Gastroesophageal sphincter (tissue), 4 donors: ENCODE measurements at regions not wholly inside any gene's neighbourhood (a gene's known extent, or its start where the extent isn't known, plus 50 kb on each side); places are given as distances from the start of the nearest gene placed in this dataset.

Source experiments
- ATAC-seq: fragments of 150-250 bp; one replicate; pipeline ENCODE4 v1.9.1; 2016; ENCODE audit warnings: mild to moderate bottlenecking, moderate library complexity
- H3K27ac ChIP-seq, 4 donors: fragments of 200-600 bp; sonication (generic) in 3 of 4; 1 replicate in 3 of 4; 2 replicates in 1 of 4; pipeline ENCODE4 v1.5.1; 2016 to 2019
- H3K27me3 ChIP-seq: fragments of 200-600 bp; sonication (generic); one replicate; pipeline ENCODE4 v1.5.1; 2019
- H3K36me3 ChIP-seq, 2 donors: fragments of 200-600 bp; sonication (generic); one replicate each; pipeline ENCODE4 v1.5.1; 2019; ENCODE audit warnings: control low read depth in 1 of 2
- H3K4me1 ChIP-seq, 3 donors: fragments of 200-600 bp; sonication (generic); 1 replicate in 2 of 3; 2 replicates in 1 of 3; pipeline ENCODE4 v1.5.1; 2016 to 2019; ENCODE audit warnings: control low read depth in 2 of 3
- H3K4me3 ChIP-seq, 2 donors: fragments of 200-600 bp; sonication (generic); one replicate each; pipeline ENCODE4 v1.5.1; 2019; ENCODE audit warnings: mild to moderate bottlenecking in 1 of 2, moderate library complexity in 1 of 2
- H3K9me3 ChIP-seq, 3 donors: fragments of 200-600 bp; sonication (generic); one replicate each; pipeline ENCODE4 v1.5.1; 2017 to 2019; ENCODE audit warnings: control low read depth in 2 of 3
- CTCF ChIP-seq, 4 experiments: fragments of 200-600 bp in 2 of 4; fragments of 450-650 bp in 2 of 4; sonication (generic) in 1 of 4; IDR thresholded peaks; one replicate each; pipeline ENCODE4 v1.5.1; 2017 to 2019; ENCODE audit warnings: antibody characterized with exemption in 4 of 4, mild to moderate bottlenecking in 2 of 4, moderate library complexity in 2 of 4
- EP300 ChIP-seq: sonication (generic); formaldehyde crosslinking; IDR thresholded peaks from one replicate; pipeline ENCODE4 v1.6.1; 2017; ENCODE audit warnings: antibody characterized with exemption, mild to moderate bottlenecking
- POLR2A ChIP-seq, 2 donors: fragments of 450-650 bp; IDR thresholded peaks; one replicate each; pipeline ENCODE4 v1.6.1; 2017; ENCODE audit warnings: antibody characterized with exemption in 2 of 2, mild to moderate bottlenecking in 2 of 2, moderate library complexity in 1 of 2
- POLR2AphosphoS5 ChIP-seq: sonication (generic); formaldehyde crosslinking; IDR thresholded peaks from one replicate; pipeline ENCODE4 v1.6.1; 2017; ENCODE audit warnings: antibody characterized with exemption
- WGBS, 2 donors: methylation state at CpG; one replicate each; pipeline ENCODE4 v1.1.5; 2018; ENCODE audit warnings: low coverage in 1 of 2; 5-methylcytosine and 5-hydroxymethylcytosine counted together

GRCh38 chr22:48746789-48747425 lies 1080.8 kb downstream of the BRD1 start:
- no peak overlapping the region for H3K27ac ChIP-seq
- H3K27me3 ChIP-seq = no peaks in the 10 kb centered on the region
- TF ChIP-seq CTCF (IDR thresholded peaks at IDR 0.05) (no peak), POLR2A (IDR thresholded peaks at IDR 0.05) (no peak), EP300 (no peak), POLR2AphosphoS5 (no peak)
- no peaks in the 10 kb centered on the region for H3K36me3 ChIP-seq
- no CpG with 5 or more reads among the region's 13 CpGs for WGBS, 2 donors
- H3K9me3 ChIP-seq = no peaks in the 10 kb centered on the region
- no peak overlapping the region for H3K4me3 ChIP-seq
- ATAC-seq = no peak
- no peaks in the 10 kb centered on the region for H3K4me1 ChIP-seq

GRCh38 chr22:48745842-48746788 lies 1081.6 kb downstream of the BRD1 start:
- no peak for TF ChIP-seq CTCF (IDR thresholded peaks at IDR 0.05)
- TF ChIP-seq EP300 = no peak
- TF ChIP-seq POLR2A (IDR thresholded peaks at IDR 0.05) = no peak
- no peak for TF ChIP-seq POLR2AphosphoS5
- no peak overlapping the region for H3K4me3 ChIP-seq
- no peaks in the 10 kb centered on the region for H3K27me3 ChIP-seq
- WGBS, 2 donors = 80 to 83% methylated on average over 1 to 8 of the region's 32 CpGs
- no peaks in the 10 kb centered on the region for H3K4me1 ChIP-seq
- no peaks in the 10 kb centered on the region for H3K36me3 ChIP-seq
- ATAC-seq = no peak
- H3K27ac ChIP-seq = no peak overlapping the region
- no peaks in the 10 kb centered on the region for H3K9me3 ChIP-seq

- H3K27ac ChIP-seq = no peak overlapping the region
- TF ChIP-seq POLR2AphosphoS5 = no peak
- no peak for TF ChIP-seq CTCF (IDR thresholded peaks at IDR 0.05)
- no peak for TF ChIP-seq EP300
- no peak for TF ChIP-seq POLR2A (IDR thresholded peaks at IDR 0.05)
- H3K27me3 ChIP-seq = peaks cover 8% of the 10 kb centered on the region
- ATAC-seq = no peak
- no peaks in the 10 kb centered on the region for H3K4me1 ChIP-seq
- 97 to 100% methylated on average over 6 of the region's 40 CpGs for WGBS, 2 donors
- H3K4me3 ChIP-seq = no peak overlapping the region
- no peaks in the 10 kb centered on the region for H3K36me3 ChIP-seq
- no peaks in the 10 kb centered on the region for H3K9me3 ChIP-seq
These were observed 1082.5 kb downstream of the BRD1 start for GRCh38 chr22:48744967-48745841.

- 88 to 97% methylated on average over 4 of the region's 11 CpGs for WGBS, 2 donors
- no peaks in the 10 kb centered on the region for H3K4me1 ChIP-seq
- H3K27ac ChIP-seq = no peak overlapping the region
- H3K27me3 ChIP-seq = peaks cover 11% of the 10 kb centered on the region
- no peaks in the 10 kb centered on the region for H3K36me3 ChIP-seq
- H3K4me3 ChIP-seq = no peak overlapping the region
- H3K9me3 ChIP-seq = no peaks in the 10 kb centered on the region
- no peak for TF ChIP-seq EP300
- no peak for TF ChIP-seq CTCF (IDR thresholded peaks at IDR 0.05)
- TF ChIP-seq POLR2AphosphoS5 = no peak
- no peak for TF ChIP-seq POLR2A (IDR thresholded peaks at IDR 0.05)
- ATAC-seq = no peak
These were observed 1083.4 kb downstream of the BRD1 start for GRCh38 chr22:48744283-48744641.
